CD14-positive monocyte (primary cell): ENCODE measurements at regions not wholly inside any gene's neighbourhood (a gene's known extent, or its start where the extent isn't known, plus 50 kb on each side); places are given as distances from the start of the nearest gene placed in this dataset.

Experiments used
- DNase-seq, 3 donors: peaks; one replicate each; pipeline ENCODE4 v3.0.0-alpha.2; 2011 to 2022
- H2AFZ ChIP-seq: 2 replicates; pipeline ENCODE4 v1.6.0; 2012; ENCODE audit warnings: mild to moderate bottlenecking, low read depth, low read length, inconsistent platforms; ENCODE audit not compliant: insufficient read depth, poor library complexity, severe bottlenecking
- H3K27ac ChIP-seq, 2 donors: 1 replicate in 1 of 2; 2 replicates in 1 of 2; pipeline ENCODE4 v1.5.1; 2012 to 2013; ENCODE audit warnings: low read length in 2 of 2, control low read depth in 1 of 2, inconsistent platforms in 1 of 2, low read depth in 1 of 2, mild to moderate bottlenecking in 1 of 2
- H3K27me3 ChIP-seq, 2 donors: one replicate each; pipeline versions ENCODE4 v1.6.0 to v1.6.1; 2011 to 2013; ENCODE audit warnings: low read length in 2 of 2; ENCODE audit not compliant: control insufficient read depth in 2 of 2, insufficient read depth in 2 of 2
- H3K36me3 ChIP-seq, 2 donors: replicated peaks in 1 of 2; 1 replicate in 1 of 2; 2 replicates in 1 of 2; pipeline versions ENCODE4 v1.5.1 to v1.6.1; 2012 to 2013; ENCODE audit warnings: low read length in 2 of 2, control low read depth in 1 of 2, inconsistent platforms in 1 of 2, mild to moderate bottlenecking in 1 of 2; ENCODE audit not compliant: insufficient read depth in 2 of 2, control insufficient read depth in 1 of 2
- H3K4me1 ChIP-seq, 2 donors: 1 replicate in 1 of 2; 2 replicates in 1 of 2; pipeline versions ENCODE4 v1.5.1 to v1.6.1; 2012 to 2013; ENCODE audit warnings: low read length in 2 of 2, control low read depth in 1 of 2, inconsistent platforms in 1 of 2, mild to moderate bottlenecking in 1 of 2, moderate library complexity in 1 of 2; ENCODE audit not compliant: insufficient read depth in 2 of 2, control insufficient read depth in 1 of 2
- H3K4me2 ChIP-seq: replicated peaks from 2 replicates; pipeline ENCODE3; 2012; ENCODE audit warnings: low read length, moderate library complexity, mild to moderate bottlenecking; ENCODE audit not compliant: poor library complexity, severe bottlenecking; ENCODE audit errors: extremely low read depth
- H3K4me3 ChIP-seq, 3 experiments: fragments of 200-600 bp in 1 of 3; sonication (generic) in 1 of 3; replicated peaks in 1 of 3; 1 replicate in 2 of 3; 2 replicates in 1 of 3; pipeline ENCODE4 v1.5.1; 2011 to 2013; ENCODE audit warnings: low read length in 3 of 3, mild to moderate bottlenecking in 3 of 3, control low read depth in 2 of 3, low read depth in 2 of 3, inconsistent platforms in 1 of 3, moderate library complexity in 1 of 3
- H3K79me2 ChIP-seq: 2 replicates; pipeline ENCODE4 v1.6.0; 2012; ENCODE audit warnings: mild to moderate bottlenecking, control low read depth, inconsistent platforms, low read length, moderate library complexity; ENCODE audit not compliant: insufficient read depth
- H3K9ac ChIP-seq: 2 replicates; pipeline ENCODE4 v1.6.0; 2017; ENCODE audit warnings: low read length, mild to moderate bottlenecking; ENCODE audit not compliant: insufficient read depth, poor library complexity, severe bottlenecking
- H3K9me3 ChIP-seq, 2 donors: replicated peaks in 1 of 2; 1 replicate in 1 of 2; 2 replicates in 1 of 2; pipeline versions ENCODE4 v1.5.1 to v1.6.1; 2012 to 2013; ENCODE audit warnings: low read length in 2 of 2, control low read depth in 1 of 2; ENCODE audit not compliant: control insufficient read depth in 1 of 2, insufficient read depth in 1 of 2
- H4K20me1 ChIP-seq: 2 replicates; pipeline ENCODE4 v1.6.0; 2012; ENCODE audit warnings: mild to moderate bottlenecking, low read length, control low read depth, moderate library complexity; ENCODE audit not compliant: insufficient read depth
- H3K27ac Mint-ChIP-seq, 7 donors: one replicate each; pipeline ENCODE4 v1.8.0; 2020; ENCODE audit warnings: mild to moderate bottlenecking in 7 of 7, mixed read lengths in 7 of 7, moderate library complexity in 6 of 7, inconsistent platforms in 2 of 7
- H3K27me3 Mint-ChIP-seq, 3 donors: one replicate each; pipeline ENCODE4 v1.8.0; 2021 to 2022; ENCODE audit warnings: low read depth in 3 of 3, mild to moderate bottlenecking in 3 of 3, mixed read lengths in 3 of 3, moderate library complexity in 3 of 3, inconsistent platforms in 1 of 3
- H3K36me3 Mint-ChIP-seq, 2 donors: one replicate each; pipeline ENCODE4 v1.8.0; 2020; ENCODE audit warnings: mixed read lengths in 2 of 2, inconsistent platforms in 1 of 2, mild to moderate bottlenecking in 1 of 2
- H3K4me1 Mint-ChIP-seq: one replicate; pipeline ENCODE4 v1.8.0; 2020; ENCODE audit warnings: mild to moderate bottlenecking, mixed read lengths
- H3K4me3 Mint-ChIP-seq, 2 donors: one replicate each; pipeline ENCODE4 v1.8.0; 2020; ENCODE audit warnings: mild to moderate bottlenecking in 2 of 2, mixed read lengths in 2 of 2, moderate library complexity in 1 of 2
- H3K9me3 Mint-ChIP-seq, 7 donors: one replicate each; pipeline ENCODE4 v1.8.0; 2020 to 2022; ENCODE audit warnings: mixed read lengths in 7 of 7, mild to moderate bottlenecking in 6 of 7, moderate library complexity in 6 of 7, inconsistent platforms in 2 of 7
- CTCF ChIP-seq: fragments of 200-600 bp; IDR thresholded peaks from one replicate; pipeline ENCODE4 v1.8.0; 2022; ENCODE audit warnings: antibody characterized with exemption, mild to moderate bottlenecking
- WGBS: methylation state at CpG from one replicate; pipeline ENCODE4 v1.1.5; 2013; ENCODE audit warnings: missing lambda C conversion rate; ENCODE audit not compliant: insufficient coverage; 5-methylcytosine and 5-hydroxymethylcytosine counted together
- intact Hi-C, 2 donors: fragments of 100-400 bp; cut with micrococcal nuclease; formaldehyde crosslinking; loops; one replicate each; pipeline versions ENCODE4 v1.15.0 to v1.15.1; 2023

- peaks cover 0 to 4% (median 0%) of the 10 kb centered on the region in 7 donors for H3K9me3 Mint-ChIP-seq
- H3K36me3 Mint-ChIP-seq: no peaks in the 10 kb centered on the region
- Histone ChIP-seq H3K27me3 (no peaks in the 10 kb centered on the region), H3K9me3 (no peaks in the 10 kb centered on the region), H3K79me2 (no peaks in the 10 kb centered on the region), H3K4me2 (no peak overlapping the region), H4K20me1 (no peaks in the 10 kb centered on the region), H3K27ac (no peak overlapping the region), H3K36me3 (no peaks in the 10 kb centered on the region), H2AFZ (no peak overlapping the region), H3K4me1 (no peaks in the 10 kb centered on the region), H3K9ac (no peak overlapping the region), H3K4me3 (no peak overlapping the region)
- no peak for DNase-seq
- H3K27ac Mint-ChIP-seq: no peak overlapping the region
- intact Hi-C loops: no loop called here
- no peak for TF ChIP-seq CTCF
- H3K27me3 Mint-ChIP-seq: no peaks in the 10 kb centered on the region
- no peak overlapping the region for H3K4me3 Mint-ChIP-seq
- no CpG with 5 or more reads among the region's 1 CpG for WGBS
- no peaks in the 10 kb centered on the region for H3K4me1 Mint-ChIP-seq
These were observed 434.3 kb downstream of the PTPRC start for GRCh38 chr1:199073166-199073565.

- H3K9ac ChIP-seq: no peak overlapping the region
- Mint-ChIP-seq H3K36me3 (no peaks in the 10 kb centered on the region), H3K27ac (no peak overlapping the region), H3K9me3 (peaks cover 0 to 4% (median 0%) of the 10 kb centered on the region in 7 donors), H3K4me1 (no peaks in the 10 kb centered on the region), H3K27me3 (no peaks in the 10 kb centered on the region), H3K4me3 (no peak overlapping the region)
- H3K4me3 ChIP-seq: no peak overlapping the region
- no peak for DNase-seq
- no peak overlapping the region for H3K4me2 ChIP-seq
- H3K27ac ChIP-seq: no peak overlapping the region
- intact Hi-C loops: no loop called here
- TF ChIP-seq CTCF: no peak
- no peaks in the 10 kb centered on the region for H3K36me3 ChIP-seq
- no peaks in the 10 kb centered on the region for H3K9me3 ChIP-seq
- WGBS: 100% methylated on average over 1 of the region's 2 CpGs
- H4K20me1 ChIP-seq: no peaks in the 10 kb centered on the region
- no peaks in the 10 kb centered on the region for H3K79me2 ChIP-seq
- H3K27me3 ChIP-seq: no peaks in the 10 kb centered on the region
- H2AFZ ChIP-seq: no peak overlapping the region
- H3K4me1 ChIP-seq: no peaks in the 10 kb centered on the region
These were observed 437.0 kb downstream of the PTPRC start for GRCh38 chr1:199075792-199076191.
